H9 (cell line): ENCODE measurements at regions not wholly inside any gene's neighbourhood (a gene's known extent, or its start where the extent isn't known, plus 50 kb on each side); places are given as distances from the start of the nearest gene placed in this dataset.

ENCODE experiments used
- DNase-seq: peaks from one replicate; pipeline ENCODE4 v3.0.0-alpha.2; 2017
- H2AFZ ChIP-seq: one replicate; pipeline ENCODE4 v1.6.1; 2013; ENCODE audit warnings: mild to moderate bottlenecking, low read length, control low read depth, moderate library complexity
- H2AK5ac ChIP-seq: 2 replicates; pipeline ENCODE4 v1.6.1; 2013; ENCODE audit warnings: low read length, control low read depth, mixed read lengths; ENCODE audit not compliant: insufficient read length
- H2BK120ac ChIP-seq: one replicate; pipeline ENCODE4 v1.6.1; 2013; ENCODE audit warnings: low read depth, mild to moderate bottlenecking, low read length, control low read depth, inconsistent platforms; ENCODE audit not compliant: poor library complexity, severe bottlenecking
- H2BK12ac ChIP-seq: 2 replicates; pipeline ENCODE4 v1.6.1; 2013; ENCODE audit warnings: low read length, control low read depth, mixed read lengths, low read depth; ENCODE audit not compliant: insufficient read length
- H2BK15ac ChIP-seq: 2 replicates; pipeline ENCODE4 v1.6.1; 2013; ENCODE audit warnings: low read depth, low read length, control low read depth
- H2BK20ac ChIP-seq: one replicate; pipeline ENCODE4 v1.6.1; 2013; ENCODE audit warnings: low read depth, mild to moderate bottlenecking, low read length, control low read depth, inconsistent platforms; ENCODE audit not compliant: poor library complexity, severe bottlenecking
- H2BK5ac ChIP-seq: 2 replicates; pipeline ENCODE4 v1.6.1; 2013; ENCODE audit warnings: low read length, control low read depth, mixed read lengths; ENCODE audit not compliant: insufficient read length
- H3K14ac ChIP-seq: 2 replicates; pipeline ENCODE4 v1.6.1; 2013; ENCODE audit warnings: low read length, control low read depth; ENCODE audit not compliant: insufficient read depth
- H3K18ac ChIP-seq: 2 replicates; pipeline ENCODE4 v1.6.1; 2013; ENCODE audit warnings: low read depth, mild to moderate bottlenecking, mixed read lengths, low read length, control low read depth; ENCODE audit not compliant: insufficient read length
- H3K23ac ChIP-seq: 2 replicates; pipeline ENCODE4 v1.6.1; 2013; ENCODE audit warnings: low read length, control low read depth, mixed read lengths, low read depth; ENCODE audit not compliant: insufficient read length
- H3K23me2 ChIP-seq: 2 replicates; pipeline ENCODE4 v1.6.1; 2013; ENCODE audit warnings: low read depth, mild to moderate bottlenecking, mixed read lengths, low read length, control low read depth; ENCODE audit not compliant: insufficient read length, poor library complexity, severe bottlenecking
- H3K27ac ChIP-seq: 2 replicates; pipeline ENCODE4 v1.5.1; 2013; ENCODE audit warnings: low read length, control low read depth, mixed read lengths, low read depth; ENCODE audit not compliant: insufficient read length
- H3K27me3 ChIP-seq: 2 replicates; pipeline ENCODE4 v1.6.1; 2013; ENCODE audit warnings: low read length, control low read depth, inconsistent platforms; ENCODE audit not compliant: insufficient read depth
- H3K4ac ChIP-seq: 2 replicates; pipeline ENCODE4 v1.6.1; 2013; ENCODE audit warnings: low read depth, mild to moderate bottlenecking, control low read depth, inconsistent platforms, low read length, moderate library complexity
- H3K4me1 ChIP-seq: 2 replicates; pipeline ENCODE4 v1.6.1; 2013; ENCODE audit warnings: low read length, control low read depth, inconsistent platforms; ENCODE audit not compliant: insufficient read depth
- H3K4me2 ChIP-seq: 2 replicates; pipeline ENCODE4 v1.6.1; 2013; ENCODE audit warnings: low read length, control low read depth, mixed read lengths; ENCODE audit not compliant: insufficient read length, insufficient read depth
- H3K56ac ChIP-seq: 2 replicates; pipeline ENCODE4 v1.6.1; 2013; ENCODE audit warnings: low read depth, mild to moderate bottlenecking, mixed read lengths, low read length, control low read depth; ENCODE audit not compliant: insufficient read length
- H3K79me1 ChIP-seq: 2 replicates; pipeline ENCODE4 v1.6.1; 2013; ENCODE audit warnings: low read depth, mild to moderate bottlenecking, moderate library complexity, low read length, control low read depth, inconsistent platforms; ENCODE audit not compliant: insufficient read depth, poor library complexity, severe bottlenecking
- H3K79me2 ChIP-seq: 2 replicates; pipeline ENCODE4 v1.6.1; 2013; ENCODE audit warnings: low read length, control low read depth, inconsistent platforms; ENCODE audit not compliant: insufficient read depth
- H3K9ac ChIP-seq: 2 replicates; pipeline ENCODE4 v1.6.1; 2013; ENCODE audit warnings: low read length, control low read depth, mixed read lengths; ENCODE audit not compliant: insufficient read length; ENCODE audit errors: extremely low read depth
- H3K9me3 ChIP-seq: one replicate; pipeline ENCODE4 v1.6.1; 2013; ENCODE audit warnings: low read depth, low read length, inconsistent platforms; ENCODE audit not compliant: control insufficient read depth
- H3T11ph ChIP-seq: one replicate; pipeline ENCODE4 v1.6.1; 2013; ENCODE audit warnings: mild to moderate bottlenecking, low read length, control low read depth, inconsistent platforms
- H4K20me1 ChIP-seq: one replicate; pipeline ENCODE4 v1.6.1; 2013; ENCODE audit not compliant: control insufficient read depth, insufficient read length, insufficient read depth
- H4K5ac ChIP-seq: 2 replicates; pipeline ENCODE4 v1.6.1; 2013; ENCODE audit warnings: low read depth, mild to moderate bottlenecking, mixed read lengths, low read length, control low read depth; ENCODE audit not compliant: insufficient read length
- H4K8ac ChIP-seq: replicated peaks from 2 replicates; pipeline ENCODE4 v1.6.1; 2013; ENCODE audit warnings: low read length, control low read depth, mixed read lengths, low read depth; ENCODE audit not compliant: insufficient read length
- H4K91ac ChIP-seq: 2 replicates; pipeline ENCODE4 v1.6.1; 2013; ENCODE audit warnings: low read depth, mild to moderate bottlenecking, moderate library complexity, mixed read lengths, low read length, control low read depth; ENCODE audit not compliant: insufficient read length
- H3K27ac Mint-ChIP-seq, 3 experiments: 2 replicates in 2 of 3; 3 replicates in 1 of 3; pipeline ENCODE4 v1.8.0; 2020 to 2021; ENCODE audit warnings: mixed read lengths in 3 of 3, mild to moderate bottlenecking in 1 of 3, moderate library complexity in 1 of 3
- H3K27me3 Mint-ChIP-seq: 2 replicates; pipeline ENCODE4 v1.8.0; 2021; ENCODE audit warnings: low read depth, mild to moderate bottlenecking, moderate library complexity, mixed read lengths
- H3K36me3 Mint-ChIP-seq, 3 experiments: 2 replicates in 2 of 3; 3 replicates in 1 of 3; pipeline ENCODE4 v1.8.0; 2020 to 2021; ENCODE audit warnings: low read depth in 3 of 3, mixed read lengths in 3 of 3; ENCODE audit not compliant: insufficient read depth in 1 of 3
- H3K4me1 Mint-ChIP-seq, 2 experiments: 2 replicates each; pipeline ENCODE4 v1.8.0; 2020; ENCODE audit warnings: mixed read lengths in 2 of 2
- H3K4me3 Mint-ChIP-seq, 2 experiments: 2 replicates in 1 of 2; 3 replicates in 1 of 2; pipeline ENCODE4 v1.8.0; 2020 to 2021; ENCODE audit warnings: mild to moderate bottlenecking in 2 of 2, mixed read lengths in 2 of 2, moderate library complexity in 1 of 2
- H3K9me3 Mint-ChIP-seq, 2 experiments: 2 replicates in 1 of 2; 3 replicates in 1 of 2; pipeline ENCODE4 v1.8.0; 2020; ENCODE audit warnings: mild to moderate bottlenecking in 2 of 2, mixed read lengths in 2 of 2, moderate library complexity in 1 of 2
- CTCF ChIP-seq: fragments of 200-600 bp; sonication (generic); conservative IDR thresholded peaks from 3 replicates; pipeline ENCODE4 v1.8.0; 2021; ENCODE audit warnings: antibody characterized with exemption, mild to moderate bottlenecking
- WGBS: extraction: QIAGEN DNeasy Blood & Tissue Kit; methylation state at CpG from one replicate; pipeline ENCODE4 v1.1.7; 2013; ENCODE audit warnings: missing lambda C conversion rate, low lambda C conversion rate, mixed read lengths; ENCODE audit not compliant: insufficient read length; ENCODE audit errors: extremely low coverage; 5-methylcytosine and 5-hydroxymethylcytosine counted together

DNA sequence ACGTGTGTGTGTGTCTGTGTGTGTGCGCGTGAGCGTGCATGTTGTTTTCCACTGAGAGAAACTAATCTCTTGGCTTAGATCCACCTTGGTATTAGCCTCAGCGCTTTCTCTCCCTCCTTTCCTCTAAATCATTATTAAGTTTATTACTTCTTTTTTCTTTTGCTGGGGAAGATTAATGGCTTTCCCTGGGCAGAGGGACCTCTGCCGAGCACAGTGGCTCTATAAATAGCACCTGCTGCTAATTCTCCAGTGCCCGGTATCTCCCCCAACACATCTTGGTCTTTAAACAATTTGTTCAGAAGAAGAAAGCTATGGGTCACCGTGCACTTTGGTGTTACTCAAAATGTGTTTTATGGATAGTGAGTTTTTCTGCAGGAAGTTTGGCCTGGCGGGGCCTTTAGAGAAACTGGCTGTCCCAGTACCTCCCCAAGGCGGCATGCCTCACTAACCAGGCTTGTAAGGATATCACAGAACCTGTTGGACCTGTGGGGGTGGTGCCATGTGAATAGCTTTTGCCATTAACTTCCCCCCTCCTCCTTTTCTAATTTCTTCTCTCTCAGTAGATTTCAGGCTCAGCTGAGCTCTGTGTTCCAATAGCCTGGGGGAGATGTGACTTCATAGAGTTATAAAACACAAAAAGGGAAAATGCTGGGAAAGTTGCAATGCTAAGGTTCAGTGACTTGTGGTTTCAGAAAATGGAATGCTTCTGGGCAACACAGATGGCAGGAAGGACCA lies 70.1 kb upstream of the RAB11FIP2 start:
- H3K9me3 ChIP-seq: no peaks in the 10 kb centered on the region
- H3K4me1 Mint-ChIP-seq: peaks cover 12 to 17% of the 10 kb centered on the region in 2 experiments
- H3K4me1 ChIP-seq: no peaks in the 10 kb centered on the region
- no peak overlapping the region for H2BK120ac ChIP-seq
- no peak overlapping the region for H3K27ac ChIP-seq
- no peaks in the 10 kb centered on the region for H3K27me3 Mint-ChIP-seq
- no peak overlapping the region for H2BK15ac ChIP-seq
- no peaks in the 10 kb centered on the region for H3K79me2 ChIP-seq
- H2BK12ac ChIP-seq: no peak overlapping the region
- peak overlapping the region; percentile 37 for H3K9ac ChIP-seq
- no peak overlapping the region for H3K27ac Mint-ChIP-seq
- no peak overlapping the region for H3K4me3 Mint-ChIP-seq
- H3K9me3 Mint-ChIP-seq: no peaks in the 10 kb centered on the region
- no peak overlapping the region for H3K4ac ChIP-seq
- no peaks in the 10 kb centered on the region for H3K23me2 ChIP-seq
- H3K18ac ChIP-seq: no peak overlapping the region
- H3K79me1 ChIP-seq: no peaks in the 10 kb centered on the region
- no peak overlapping the region for H3K14ac ChIP-seq
- H2BK5ac ChIP-seq: no peak overlapping the region
- no peak overlapping the region for H3K56ac ChIP-seq
- no CpG with 5 or more reads among the region's 10 CpGs for WGBS
- no peak overlapping the region for H2BK20ac ChIP-seq
- H4K20me1 ChIP-seq: no peaks in the 10 kb centered on the region
- no peak overlapping the region for H3T11ph ChIP-seq
- no peaks in the 10 kb centered on the region for H3K36me3 Mint-ChIP-seq
- no peak for DNase-seq
- H3K23ac ChIP-seq: no peak overlapping the region
- TF ChIP-seq CTCF: no peak
- H4K5ac ChIP-seq: no peak overlapping the region
- no peak overlapping the region for H4K91ac ChIP-seq
- no peak overlapping the region for H3K4me2 ChIP-seq
- H3K27me3 ChIP-seq: no peaks in the 10 kb centered on the region
- no peak overlapping the region for H2AK5ac ChIP-seq
- no peak overlapping the region for H2AFZ ChIP-seq
- no peak overlapping the region for H4K8ac ChIP-seq
